HL-60 (cell line): ENCODE measurements at regions not wholly inside any gene's neighbourhood (a gene's known extent, or its start where the extent isn't known, plus 50 kb on each side); places are given as distances from the start of the nearest gene placed in this dataset.

Experiments
- DNase-seq, 2 experiments: peaks; one replicate each; pipeline ENCODE4 v3.0.0-alpha.2; 2010 to 2020; ENCODE audit warnings: low read depth in 1 of 2, low spot score in 1 of 2
- H3K27ac ChIP-seq: fragments of 250-450 bp; sonication (Bioruptor Pico); replicated peaks from 2 replicates; pipeline ENCODE4 v1.5.1; 2020; ENCODE audit warnings: mild to moderate bottlenecking, moderate library complexity
- H3K27me3 ChIP-seq: fragments of 250-450 bp; sonication (Bioruptor Pico); 2 replicates; pipeline ENCODE4 v1.5.1; 2021; ENCODE audit warnings: mild to moderate bottlenecking, moderate library complexity; ENCODE audit not compliant: insufficient read depth, poor library complexity, severe bottlenecking
- H3K4me3 ChIP-seq: replicated peaks from 2 replicates; pipeline ENCODE4 v1.5.1; 2011; ENCODE audit warnings: mild to moderate bottlenecking, control low read depth, low read length; ENCODE audit not compliant: insufficient read depth
- CTCF ChIP-seq: IDR thresholded peaks from one replicate; pipeline ENCODE4 v1.5.1; 2011; ENCODE audit warnings: low read length, control low read depth, inconsistent platforms; ENCODE audit not compliant: insufficient read depth
- GABPA ChIP-seq: IDR thresholded peaks from 2 replicates; pipeline ENCODE4 v1.6.1; 2012; ENCODE audit warnings: low read depth
- POLR2AphosphoS5 ChIP-seq: IDR thresholded peaks from 2 replicates; pipeline ENCODE4 v1.6.1; 2012; ENCODE audit warnings: low read depth
- REST ChIP-seq: IDR thresholded peaks from 2 replicates; pipeline ENCODE4 v1.6.1; 2012; ENCODE audit warnings: low read depth; ENCODE audit not compliant: insufficient replicate concordance
- SPI1 ChIP-seq: IDR thresholded peaks from 2 replicates; pipeline ENCODE4 v1.6.1; 2012; ENCODE audit warnings: low read depth, mild to moderate bottlenecking, borderline replicate concordance

- H3K4me3 ChIP-seq, result no peak overlapping the region
- H3K27me3 ChIP-seq, result no peaks in the 10 kb centered on the region
- no peak for DNase-seq
- H3K27ac ChIP-seq, result no peak overlapping the region
- TF ChIP-seq CTCF (no peak), SPI1 (no peak), POLR2AphosphoS5 (no peak), GABPA (no peak), REST (no peak)
These were observed 130.0 kb downstream of the ERMARD start for GRCh38 chr6:169881398-169881797.

GRCh38 chr6:169880516-169880915 lies 129.1 kb downstream of the ERMARD start:
- Histone ChIP-seq H3K27me3 (no peaks in the 10 kb centered on the region), H3K27ac (no peak overlapping the region), H3K4me3 (no peak overlapping the region)
- no peak for DNase-seq
- TF ChIP-seq REST (no peak), GABPA (no peak), POLR2AphosphoS5 (no peak), SPI1 (no peak), CTCF (no peak)

- DNase-seq, result no peak
- H3K4me3 ChIP-seq, result no peak overlapping the region
- TF ChIP-seq REST (no peak), POLR2AphosphoS5 (no peak), SPI1 (no peak), CTCF (no peak), GABPA (no peak)
- H3K27me3 ChIP-seq, result no peaks in the 10 kb centered on the region
- H3K27ac ChIP-seq, result no peak overlapping the region
These were observed 117.9 kb downstream of the ERMARD start for GRCh38 chr6:169869301-169869700.
